Activated CD4-positive, alpha-beta T cell treated with anti-CD3 and anti-CD28 coated beads, Interleukin-2, amount 50 U/mL, for 1 hour (primary cell): ENCODE measurements at regions not wholly inside any gene's neighbourhood (a gene's known extent, or its start where the extent isn't known, plus 50 kb on each side); places are given as distances from the start of the nearest gene placed in this dataset.
A peak's percentile ranks its signal among the peaks of the same experiment; 100 is the strongest.
"Not testable (repeated sequence)": the region's sequence is repeated elsewhere in the genome, so short reads cannot be mapped to it uniquely, and the experiment has no call there.

Experiments
- DNase-seq: peaks from one replicate; pipeline ENCODE4 v3.0.0-alpha.2; 2020

DNA sequence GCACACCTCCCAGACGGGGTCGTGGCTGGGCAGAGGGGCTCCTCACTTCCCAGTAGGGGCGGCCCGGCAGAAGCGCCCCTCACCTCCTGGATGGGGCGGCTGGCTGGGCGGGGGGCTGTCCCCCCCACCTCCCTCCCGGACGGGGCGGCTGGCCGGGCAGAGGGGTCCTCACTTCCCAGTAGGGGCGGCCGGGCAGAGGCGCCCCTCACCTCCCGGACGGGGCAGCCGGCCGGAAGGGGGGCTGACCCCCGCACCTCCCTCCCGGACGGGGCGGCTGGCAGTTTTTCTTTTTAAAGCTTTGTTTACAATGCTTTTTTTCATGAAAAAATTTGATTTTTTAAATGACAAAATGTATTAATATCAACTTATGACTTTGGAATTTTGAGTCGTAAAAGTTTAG is 159.0 kb upstream of the ATP2B1 start:
- DNase-seq = not testable (repeated sequence)

DNA sequence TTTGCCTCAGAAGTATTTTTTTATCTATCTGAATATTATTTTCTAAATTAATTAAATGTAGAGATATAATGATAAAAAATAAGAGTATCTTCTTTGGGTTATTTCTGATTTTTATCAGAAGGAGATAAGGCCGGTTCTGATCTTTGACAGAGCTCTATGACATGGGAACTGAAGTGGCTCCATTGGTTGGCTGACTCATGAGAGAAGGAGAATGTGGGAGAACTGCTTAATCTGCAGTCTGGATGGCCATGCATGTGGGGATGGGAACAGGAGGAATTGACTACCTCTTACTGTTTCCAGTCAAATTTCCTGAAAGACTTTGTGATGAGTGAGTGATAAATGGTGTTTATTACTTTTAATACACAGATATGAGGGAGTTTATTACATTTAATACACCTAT is 155.8 kb upstream of the ATP2B1 start:
- no peak for DNase-seq

DNA sequence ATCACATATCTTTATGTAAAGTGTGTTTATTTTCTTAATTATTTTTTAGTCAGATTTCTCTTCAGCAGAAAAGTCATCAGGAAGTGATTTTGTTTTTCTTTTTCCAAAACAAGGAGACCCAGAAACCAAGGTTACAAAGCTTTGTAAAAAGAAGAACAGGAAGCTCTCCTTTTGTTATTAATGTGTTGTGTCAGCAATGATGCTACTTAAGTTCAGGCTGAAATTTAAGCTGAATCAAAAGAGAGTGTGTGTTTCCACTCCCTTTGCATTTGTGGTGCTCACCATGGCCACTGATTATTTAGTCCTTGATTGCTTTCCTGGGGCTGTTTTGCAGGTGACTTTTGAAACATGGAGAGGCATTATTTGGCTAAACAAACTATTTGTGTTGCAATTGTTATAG is 155.3 kb upstream of the ATP2B1 start:
- DNase-seq = no peak

DNA sequence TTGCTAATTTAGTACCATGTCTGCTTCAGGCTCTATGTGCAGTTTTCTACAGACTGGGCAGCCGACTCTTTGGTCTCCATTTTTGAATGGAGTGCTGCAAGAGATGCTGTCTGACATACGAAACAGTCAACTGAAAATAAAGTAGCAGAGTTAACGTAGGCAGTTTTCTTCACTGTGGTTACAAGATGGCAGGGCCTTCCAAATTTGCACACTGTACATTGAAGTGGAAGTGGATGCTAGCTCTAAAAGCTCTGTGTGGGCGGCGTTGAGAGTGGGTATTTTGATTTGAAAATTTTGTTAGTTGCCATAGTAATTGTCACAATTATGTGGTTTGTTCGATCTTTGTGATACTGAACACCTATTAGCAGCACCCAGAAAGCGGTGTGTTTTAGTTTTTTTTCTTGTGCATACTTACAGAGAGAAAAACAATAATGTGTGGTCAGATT is 154.9 kb upstream of the ATP2B1 start:
- peak; percentile 61 for DNase-seq

DNA sequence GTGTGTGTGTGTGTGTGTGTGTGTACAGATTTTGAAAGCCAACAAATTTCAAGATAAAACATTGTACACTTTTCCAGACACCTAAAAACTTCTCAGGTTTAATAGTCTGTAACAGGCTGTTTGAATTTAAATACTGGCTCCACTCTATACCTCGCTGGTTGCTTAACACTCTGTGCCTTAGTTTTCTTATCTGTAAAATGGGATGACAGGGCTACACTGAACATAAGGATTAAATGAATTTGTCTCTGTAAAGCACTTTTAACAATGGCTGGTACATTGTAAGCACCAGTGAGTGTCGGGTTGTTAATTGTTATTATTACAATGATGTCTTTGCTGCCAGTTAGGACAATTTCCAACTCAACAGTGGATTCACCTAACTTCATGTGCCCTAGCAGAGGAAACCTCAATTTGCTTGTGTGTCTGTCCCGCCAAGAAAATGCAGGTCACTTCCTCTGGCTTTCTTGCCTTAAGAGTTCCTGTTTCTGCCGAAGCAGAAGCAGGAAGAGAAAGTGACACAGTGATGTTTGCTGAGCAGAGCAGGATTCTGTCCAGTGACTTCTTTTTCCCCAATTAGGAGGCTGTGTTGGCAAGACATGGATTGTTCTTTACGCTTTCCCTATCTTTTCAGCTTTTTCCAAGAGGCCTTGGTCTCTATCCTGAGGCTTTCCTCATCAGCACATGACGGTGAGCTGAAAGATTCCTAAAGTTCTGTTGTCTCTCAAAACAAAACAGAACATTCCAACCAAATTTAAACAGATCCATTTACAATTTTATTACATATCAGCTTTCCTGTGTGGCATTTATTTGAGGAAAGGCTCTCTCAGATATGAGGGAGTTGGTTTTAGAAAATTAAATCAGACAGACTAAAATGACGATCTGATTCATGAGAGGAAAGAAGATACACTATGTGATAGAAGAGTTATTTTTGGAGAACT is 154.1 kb upstream of the ATP2B1 start:
- DNase-seq = peak; percentile 29

DNA sequence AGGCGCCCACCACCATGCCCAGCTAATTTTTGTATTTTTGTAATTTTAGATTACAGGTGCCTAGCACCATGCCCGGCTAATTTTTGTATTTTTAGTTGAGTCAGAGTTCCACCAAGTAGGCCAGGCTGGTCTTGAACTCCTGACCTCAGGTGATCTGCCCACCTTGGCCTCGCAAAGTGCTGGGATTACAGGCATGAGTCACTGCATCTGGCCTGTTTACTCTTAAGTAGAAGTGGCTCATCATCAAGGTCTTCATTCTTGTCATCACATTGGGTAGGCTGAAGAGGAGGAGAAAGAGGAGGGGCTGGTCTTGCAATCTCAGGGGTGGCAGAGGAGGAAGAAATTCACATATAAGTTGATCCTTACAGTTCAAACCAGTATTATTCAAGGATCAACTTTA is 152.4 kb upstream of the ATP2B1 start:
- no peak for DNase-seq

DNA sequence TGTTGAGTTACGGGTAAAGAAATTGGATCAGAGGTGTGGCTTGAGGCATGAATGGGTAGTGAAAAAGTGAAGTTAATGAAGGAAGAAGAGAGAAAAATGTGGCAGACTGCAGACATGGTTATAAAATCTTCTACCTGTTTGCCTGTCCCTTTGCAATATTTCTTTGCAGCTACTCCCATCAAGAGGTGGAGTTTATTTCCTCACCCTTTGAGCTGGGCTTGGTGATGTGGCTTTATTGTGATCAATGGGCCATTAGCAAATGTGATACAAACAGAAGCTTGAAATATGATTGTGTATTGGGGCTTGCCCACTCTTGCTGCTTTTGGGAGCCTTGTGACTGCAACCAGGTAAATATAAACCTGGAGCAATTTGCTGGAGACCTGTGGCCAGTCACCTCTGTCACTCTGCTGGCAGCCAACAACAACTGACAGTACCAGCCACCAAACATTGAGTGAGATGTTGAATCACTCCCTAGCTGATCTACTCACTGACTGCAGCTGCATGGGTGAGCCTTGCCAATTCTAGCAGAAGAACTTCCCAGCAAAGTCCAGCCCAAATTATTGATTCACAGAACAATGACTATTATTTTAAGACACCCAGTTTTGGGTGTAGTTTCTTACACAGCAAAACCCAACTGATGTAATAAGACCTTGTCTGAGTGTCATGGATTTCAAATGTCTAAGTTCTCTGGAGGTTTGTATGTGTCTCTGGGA is 151.0 kb upstream of the ATP2B1 start:
- DNase-seq = no peak

DNA sequence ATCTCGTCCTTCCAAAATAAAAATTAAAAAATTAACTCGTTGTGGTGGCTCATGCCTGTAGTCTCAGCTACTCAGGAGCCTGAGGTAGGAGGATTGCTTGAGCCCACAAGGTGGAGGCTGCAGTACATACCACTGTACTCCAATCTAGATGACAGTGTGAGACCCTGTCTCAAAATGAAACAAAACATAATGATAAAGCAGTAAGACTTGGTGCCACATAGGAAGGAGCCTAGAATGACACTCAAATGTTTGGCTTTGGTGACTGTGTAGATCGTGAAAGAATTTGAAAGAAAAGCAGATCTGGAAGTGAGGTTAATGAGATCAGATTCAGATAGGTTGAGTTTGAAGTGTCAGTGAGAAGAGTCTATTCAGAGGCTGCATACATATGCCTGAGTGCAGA is 150.1 kb upstream of the ATP2B1 start:
- DNase-seq = no peak

DNA sequence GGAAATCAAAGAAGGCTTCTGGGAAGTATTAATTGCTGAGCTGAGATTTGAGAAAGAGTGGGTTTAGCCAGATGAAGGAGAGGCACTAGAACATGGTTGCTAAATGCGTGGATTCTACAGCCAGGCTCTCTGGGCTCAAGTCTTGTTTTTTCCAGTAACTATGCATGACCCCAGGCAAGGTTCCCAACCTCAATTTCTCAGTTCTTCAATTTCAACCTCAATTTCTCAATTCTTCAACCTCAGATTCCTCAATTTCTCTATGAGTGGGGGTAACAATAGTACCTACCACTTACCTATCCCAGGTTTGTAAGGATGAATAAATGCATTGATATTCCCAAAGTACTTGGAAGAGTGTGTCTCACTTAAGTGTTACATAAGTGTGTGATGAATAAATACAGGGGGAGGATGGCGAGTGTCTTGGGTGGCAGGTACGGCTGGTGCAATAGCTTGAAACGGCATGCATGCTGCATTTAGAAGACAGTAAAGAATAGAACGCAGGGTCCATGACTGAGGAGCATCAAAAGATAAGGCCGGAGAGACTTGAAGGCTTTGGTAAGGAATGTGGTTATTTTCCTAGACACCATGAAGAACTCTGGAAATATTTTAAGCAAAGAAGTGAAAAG is 149.1 kb upstream of the ATP2B1 start:
- DNase-seq = no peak

DNA sequence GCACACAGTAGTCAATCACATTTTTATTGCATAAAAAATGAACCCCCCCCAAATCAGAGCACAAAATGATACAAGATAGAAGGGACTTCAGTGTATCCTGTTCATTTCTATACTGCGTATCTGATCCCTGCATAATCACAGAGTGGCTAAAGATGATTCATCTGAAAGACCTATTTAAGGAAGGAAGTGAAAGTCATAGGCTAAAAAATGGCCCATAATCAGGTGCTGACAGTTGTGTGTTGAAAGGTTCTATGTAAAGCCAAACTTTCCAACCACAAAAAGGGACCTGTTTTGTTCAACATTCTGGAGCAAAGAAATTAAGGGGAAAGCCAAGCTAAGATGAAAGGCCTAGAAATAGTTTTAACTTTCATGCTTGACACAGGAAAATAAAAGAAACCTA is 147.8 kb upstream of the ATP2B1 start:
- DNase-seq = no peak

DNA sequence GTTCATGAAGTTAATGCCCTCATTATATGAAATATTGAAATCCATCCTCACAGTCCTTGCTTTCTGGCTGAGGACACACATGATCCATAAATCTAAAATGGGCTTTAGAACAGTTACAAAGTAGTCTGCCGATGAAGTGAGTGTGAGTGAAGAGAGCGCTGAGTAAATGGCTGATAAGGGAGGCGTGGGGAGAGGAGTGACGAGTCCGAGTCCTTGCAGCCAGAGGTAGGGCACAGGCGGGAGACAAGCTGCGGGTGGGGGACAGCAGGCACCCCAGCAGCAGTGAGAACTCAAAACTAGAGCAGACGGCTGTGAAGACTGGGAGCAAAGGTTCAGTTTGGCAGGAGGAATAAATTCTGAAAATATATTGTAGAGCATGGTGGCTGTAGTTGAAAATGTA is 140.1 kb upstream of the ATP2B1 start:
- no peak for DNase-seq

DNA sequence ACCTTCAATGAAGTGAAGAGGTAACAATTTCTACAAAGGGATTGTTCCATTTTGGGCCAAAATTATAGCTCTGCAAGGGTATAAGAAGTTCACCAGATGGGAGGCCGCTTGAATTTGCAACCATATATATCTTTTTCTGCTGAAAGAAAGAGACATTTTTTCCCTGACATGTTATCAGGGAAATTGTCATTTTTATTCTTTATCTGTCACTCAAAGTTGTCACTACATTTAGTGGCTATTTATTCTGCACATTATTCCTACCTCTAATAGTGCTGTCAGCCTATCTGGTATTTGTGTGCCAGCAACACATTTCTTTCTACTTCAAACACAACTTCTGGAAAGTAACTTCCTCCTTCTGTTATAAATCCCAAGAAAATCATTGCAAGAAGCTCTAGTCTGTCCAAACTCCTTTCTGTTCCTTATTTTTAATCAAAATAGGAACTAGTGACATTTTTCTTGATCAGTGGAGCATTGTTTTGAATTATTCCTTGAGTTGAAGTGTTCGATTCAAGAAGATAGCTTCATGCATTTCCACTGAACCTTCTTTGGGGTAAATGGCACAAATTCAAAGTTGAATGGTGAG is 137.9 kb upstream of the ATP2B1 start:
- no peak for DNase-seq

DNA sequence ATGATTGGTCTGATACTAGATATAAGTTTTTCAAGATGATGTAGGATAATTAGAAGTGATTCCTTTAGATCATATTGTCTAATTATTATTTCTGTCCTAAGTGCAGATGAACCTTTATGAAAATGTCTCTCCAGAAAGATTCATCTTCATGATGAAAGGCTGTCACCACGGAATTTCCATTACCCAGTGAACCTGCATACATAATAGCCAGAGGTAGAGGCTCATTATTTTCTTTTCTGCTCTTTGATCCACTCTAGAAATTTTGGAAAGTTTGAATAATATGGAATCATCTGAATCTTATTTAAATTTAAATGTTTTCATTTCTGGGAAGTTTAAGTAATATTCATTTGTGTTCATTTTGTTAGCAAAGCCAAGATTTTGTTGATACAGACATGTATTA is 137.1 kb upstream of the ATP2B1 start:
- DNase-seq = no peak

DNA sequence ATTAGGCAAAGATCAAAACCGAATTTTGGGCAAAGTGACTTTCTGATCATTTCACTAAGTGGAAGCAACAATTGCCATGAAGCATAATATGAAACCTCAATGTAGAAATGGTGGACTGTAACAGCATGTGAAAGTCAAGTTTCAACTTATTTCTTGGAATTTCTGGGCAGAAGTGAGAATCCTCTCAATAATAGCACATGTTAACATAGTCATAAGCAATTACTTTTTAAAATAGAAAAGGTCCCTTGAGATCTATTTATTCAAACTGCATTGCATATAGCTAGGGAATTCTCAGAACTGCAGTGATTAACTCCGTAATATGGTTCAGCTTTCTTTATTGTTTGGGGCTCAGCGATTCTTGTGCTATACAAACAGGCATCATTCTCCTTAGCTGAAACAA is 136.7 kb upstream of the ATP2B1 start:
- DNase-seq = no peak

DNA sequence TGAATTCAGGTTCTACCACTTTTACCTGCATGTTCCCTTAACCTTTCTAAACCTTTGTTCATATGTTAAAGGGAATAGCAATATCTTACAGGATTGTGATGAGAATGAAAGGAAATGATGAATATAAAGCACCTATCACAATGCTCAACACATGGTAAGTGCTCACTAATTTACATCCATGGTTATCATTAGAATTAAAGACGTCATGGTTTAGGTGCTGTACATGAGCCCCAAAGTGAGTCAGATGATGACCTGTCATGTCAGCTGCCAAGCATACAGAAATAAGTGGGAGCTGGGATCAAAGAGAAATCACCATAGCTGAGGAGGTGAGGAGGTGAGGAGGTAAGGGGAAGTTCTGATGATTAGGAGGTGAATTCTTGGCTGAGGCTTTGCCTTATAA is 135.9 kb upstream of the ATP2B1 start:
- no peak for DNase-seq

DNA sequence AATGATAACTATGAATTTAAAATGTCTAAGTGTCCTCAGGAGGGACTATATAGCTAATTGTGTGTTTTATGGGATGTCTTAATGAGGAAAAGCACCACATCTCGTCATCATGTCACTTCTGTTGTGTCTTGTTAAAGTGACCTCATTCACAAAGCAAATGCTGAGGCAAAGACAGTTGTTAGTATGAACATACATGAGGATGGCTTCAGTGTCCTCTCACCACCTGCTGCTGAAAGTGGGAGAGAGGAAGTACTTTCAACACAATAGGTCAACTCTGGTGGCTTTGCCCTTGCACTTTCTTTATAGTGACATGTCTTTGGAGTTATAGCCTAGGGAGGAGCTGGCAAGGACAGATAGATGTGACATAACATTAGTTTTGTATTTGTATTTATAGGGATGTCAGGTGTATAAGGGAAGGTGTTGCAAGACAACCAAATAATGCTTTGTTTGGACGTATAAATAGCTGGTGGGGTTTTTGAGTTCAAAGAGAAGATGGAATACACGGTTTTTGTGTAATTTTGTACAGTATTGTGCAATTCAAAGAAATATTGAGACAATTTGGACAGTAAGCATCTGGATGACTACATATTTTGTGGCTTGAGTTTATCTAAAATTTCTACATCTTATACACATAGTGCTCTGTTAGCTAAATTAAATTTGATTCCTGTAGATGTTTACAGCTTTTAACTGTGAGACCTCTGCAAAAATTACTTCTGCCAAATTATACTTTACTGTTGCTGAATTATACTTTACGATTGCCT is 131.7 kb upstream of the ATP2B1 start:
- no peak for DNase-seq

DNA sequence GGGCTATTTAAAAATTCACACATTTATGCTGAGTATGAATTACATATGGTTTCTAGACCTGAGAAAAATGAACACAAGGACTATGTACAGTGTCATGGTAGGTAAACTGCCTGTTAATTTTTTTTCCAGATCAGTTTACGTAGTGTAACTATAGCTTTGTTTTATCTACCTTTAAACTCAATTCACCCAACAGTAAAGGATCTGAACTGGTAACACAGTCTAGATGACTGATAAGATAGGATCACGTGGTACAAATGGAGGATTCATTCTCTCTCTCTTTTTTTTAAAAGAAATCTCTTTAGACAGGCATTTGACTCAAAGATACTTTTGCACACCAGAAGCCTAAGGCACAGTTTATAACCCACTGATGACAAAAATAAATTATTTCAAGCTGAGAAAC is 130.8 kb upstream of the ATP2B1 start:
- DNase-seq = no peak

DNA sequence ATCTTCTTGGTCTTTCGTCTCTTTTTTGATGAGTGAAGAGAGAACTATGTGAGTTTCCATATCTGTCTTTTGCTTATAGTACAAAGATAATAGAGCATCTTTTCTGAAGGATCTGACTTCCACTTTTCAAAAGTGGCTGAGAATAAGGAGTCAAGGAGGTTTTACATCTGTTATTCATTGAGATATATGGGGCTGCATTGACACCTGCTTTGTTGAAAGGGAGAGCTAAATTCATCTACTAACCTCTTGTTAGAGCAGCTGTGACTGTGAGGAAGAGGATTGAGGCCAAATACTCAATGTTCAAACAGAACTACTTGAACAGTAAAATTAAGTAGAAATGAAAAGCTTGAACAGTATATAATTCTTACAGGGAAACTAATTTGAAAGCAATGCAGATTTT is 130.2 kb upstream of the ATP2B1 start:
- DNase-seq = no peak

DNA sequence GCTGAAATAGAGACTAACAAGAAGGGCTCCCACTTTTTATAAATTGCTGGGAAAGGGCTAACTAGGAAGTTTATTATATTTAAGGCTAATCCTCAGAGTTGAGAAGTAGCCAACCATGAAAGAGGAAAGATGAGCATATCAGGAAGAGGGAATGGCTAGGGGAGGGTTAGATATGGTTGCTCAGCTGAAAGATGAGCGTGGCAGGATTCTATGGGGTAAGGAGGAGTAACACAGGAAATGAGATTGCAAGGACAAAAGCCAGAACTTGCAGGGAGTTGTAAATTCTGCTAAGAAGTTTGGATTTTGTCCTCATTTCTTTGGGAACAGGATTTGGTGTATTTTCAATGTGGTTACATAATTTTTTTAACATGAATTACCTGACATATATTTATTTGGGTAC is 127.4 kb upstream of the ATP2B1 start:
- DNase-seq = no peak

DNA sequence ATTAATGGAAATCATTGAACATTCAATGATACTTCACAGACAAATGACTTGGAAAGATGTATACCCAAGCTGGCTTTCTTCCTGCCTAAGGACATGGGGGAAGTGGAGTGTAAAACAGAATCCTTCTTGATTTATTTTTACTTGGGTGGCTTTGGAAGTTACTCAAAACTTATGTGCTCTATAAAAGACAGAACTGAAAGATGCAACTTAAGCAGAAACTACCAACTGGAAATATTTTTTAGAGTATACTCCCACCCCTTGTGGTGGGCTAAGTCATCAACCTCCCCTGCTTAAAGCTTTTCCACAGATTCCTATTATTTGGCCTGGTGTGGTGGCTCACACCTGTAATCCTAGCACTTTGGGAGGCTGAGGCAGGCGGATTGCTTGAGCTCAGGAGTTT is 126.0 kb upstream of the ATP2B1 start:
- no peak for DNase-seq

DNA sequence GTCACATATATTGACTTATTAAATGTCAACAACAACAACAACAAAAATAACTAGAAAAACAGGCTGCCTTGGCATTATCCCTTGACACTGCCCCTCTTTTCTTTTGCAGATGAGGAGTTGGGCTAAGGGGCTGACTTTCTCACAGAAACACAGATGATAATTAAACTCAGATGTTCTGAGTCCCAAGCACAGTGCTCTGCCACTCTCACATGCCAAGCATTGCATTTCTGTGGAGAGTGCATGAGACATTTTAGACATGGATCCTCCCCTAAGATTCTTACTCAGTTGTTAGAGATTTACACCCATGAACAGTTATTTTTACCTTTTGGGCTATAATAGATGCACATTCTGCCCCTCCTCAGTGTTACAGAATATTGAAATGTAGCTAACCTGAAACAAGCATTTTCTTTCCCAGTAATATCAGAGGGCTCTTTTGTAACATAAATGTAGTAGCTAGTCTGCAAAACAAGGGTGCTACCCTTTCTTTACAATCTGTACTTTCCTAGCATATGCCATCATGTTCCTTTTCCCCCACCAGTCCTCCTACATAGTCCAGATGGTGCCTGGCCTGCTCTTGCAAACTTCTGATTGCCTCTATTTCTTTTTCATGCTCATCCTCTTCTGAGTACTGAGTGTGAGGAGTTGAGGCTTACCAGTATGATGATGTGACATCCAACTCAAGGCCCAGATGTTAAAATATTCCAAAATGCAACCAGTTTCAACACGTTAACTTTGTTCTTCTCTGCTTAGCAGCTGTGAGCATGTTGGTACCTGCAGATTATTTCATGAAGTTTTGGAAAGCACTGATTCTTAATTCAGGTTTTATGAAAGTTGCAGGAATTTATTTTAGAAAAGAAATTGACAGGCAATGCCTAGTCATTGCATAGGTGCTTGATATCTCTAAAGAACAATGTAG is 125.0 kb upstream of the ATP2B1 start:
- DNase-seq = no peak

DNA sequence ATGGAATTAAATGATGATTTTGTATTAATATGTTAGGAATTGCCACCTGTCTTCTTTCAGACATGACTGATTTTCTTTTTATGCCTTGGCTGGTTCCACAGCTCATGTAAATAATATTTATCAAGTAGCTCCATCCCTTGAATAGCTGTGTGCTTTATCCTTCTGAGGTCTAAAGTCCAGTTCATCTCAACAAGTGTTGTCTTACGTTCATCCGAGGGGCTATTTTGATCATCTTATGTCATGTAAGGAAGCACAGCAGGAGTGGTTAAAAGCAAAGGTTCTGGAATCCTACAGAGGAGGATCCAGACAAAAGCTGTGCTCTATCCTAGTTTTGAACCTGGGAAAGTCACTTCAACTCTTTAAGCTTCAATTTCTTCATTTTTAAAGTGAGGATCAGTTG is 123.7 kb upstream of the ATP2B1 start:
- DNase-seq = no peak
